Astrocyte (in vitro differentiated cells and primary cell): ENCODE measurements at regions not wholly inside any gene's neighbourhood (a gene's known extent, or its start where the extent isn't known, plus 50 kb on each side); places are given as distances from the start of the nearest gene placed in this dataset.

Source experiments
- EZH2 ChIP-seq: IDR thresholded peaks from 2 replicates; pipeline ENCODE4 v1.6.1; 2012; ENCODE audit warnings: mild to moderate bottlenecking, low read length, inconsistent platforms; ENCODE audit not compliant: insufficient read depth
- TF ChIP-seq, protein P1 (sequence below): IDR thresholded peaks from 2 replicates; pipeline ENCODE4 v1.5.1; 2011; ENCODE audit warnings: low read depth, mild to moderate bottlenecking, inconsistent platforms, low read length, moderate library complexity; ENCODE audit not compliant: insufficient read depth

DNA sequence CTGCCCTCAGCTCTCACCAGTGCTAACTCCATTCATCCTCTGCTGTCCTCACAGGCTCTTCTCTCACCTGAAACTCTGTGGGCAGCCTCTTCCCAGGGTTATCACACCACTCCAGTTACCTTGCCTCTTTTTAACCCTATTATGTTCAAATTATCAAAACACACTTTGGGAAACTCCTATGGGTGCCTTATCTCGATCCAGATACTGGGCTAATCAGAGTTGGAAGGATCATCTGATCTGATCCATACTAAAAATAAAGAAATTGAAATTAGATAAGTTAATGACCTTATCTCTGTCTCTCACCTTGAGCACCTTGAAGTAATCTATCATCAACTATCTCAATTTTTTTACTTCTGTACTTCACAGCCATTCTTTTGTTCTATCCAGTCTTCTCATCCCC lies 300.5 kb upstream of the ISL1 start:
- TF ChIP-seq EZH2, result no peak
- TF ChIP-seq, protein P1, sequence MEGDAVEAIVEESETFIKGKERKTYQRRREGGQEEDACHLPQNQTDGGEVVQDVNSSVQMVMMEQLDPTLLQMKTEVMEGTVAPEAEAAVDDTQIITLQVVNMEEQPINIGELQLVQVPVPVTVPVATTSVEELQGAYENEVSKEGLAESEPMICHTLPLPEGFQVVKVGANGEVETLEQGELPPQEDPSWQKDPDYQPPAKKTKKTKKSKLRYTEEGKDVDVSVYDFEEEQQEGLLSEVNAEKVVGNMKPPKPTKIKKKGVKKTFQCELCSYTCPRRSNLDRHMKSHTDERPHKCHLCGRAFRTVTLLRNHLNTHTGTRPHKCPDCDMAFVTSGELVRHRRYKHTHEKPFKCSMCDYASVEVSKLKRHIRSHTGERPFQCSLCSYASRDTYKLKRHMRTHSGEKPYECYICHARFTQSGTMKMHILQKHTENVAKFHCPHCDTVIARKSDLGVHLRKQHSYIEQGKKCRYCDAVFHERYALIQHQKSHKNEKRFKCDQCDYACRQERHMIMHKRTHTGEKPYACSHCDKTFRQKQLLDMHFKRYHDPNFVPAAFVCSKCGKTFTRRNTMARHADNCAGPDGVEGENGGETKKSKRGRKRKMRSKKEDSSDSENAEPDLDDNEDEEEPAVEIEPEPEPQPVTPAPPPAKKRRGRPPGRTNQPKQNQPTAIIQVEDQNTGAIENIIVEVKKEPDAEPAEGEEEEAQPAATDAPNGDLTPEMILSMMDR, result no peak
